AG09319 (cell line): ENCODE measurements at regions not wholly inside any gene's neighbourhood (a gene's known extent, or its start where the extent isn't known, plus 50 kb on each side); places are given as distances from the start of the nearest gene placed in this dataset.

Experiments
- DNase-seq: peaks from one replicate; pipeline ENCODE4 v3.0.0-alpha.2; 2010; ENCODE audit warnings: low read depth; ENCODE audit errors: extremely low read depth
- CTCF ChIP-seq: IDR thresholded peaks from 2 replicates; pipeline ENCODE4 v1.5.1; 2011; ENCODE audit warnings: low read depth, mild to moderate bottlenecking, inconsistent platforms, low read length, moderate library complexity

DNA sequence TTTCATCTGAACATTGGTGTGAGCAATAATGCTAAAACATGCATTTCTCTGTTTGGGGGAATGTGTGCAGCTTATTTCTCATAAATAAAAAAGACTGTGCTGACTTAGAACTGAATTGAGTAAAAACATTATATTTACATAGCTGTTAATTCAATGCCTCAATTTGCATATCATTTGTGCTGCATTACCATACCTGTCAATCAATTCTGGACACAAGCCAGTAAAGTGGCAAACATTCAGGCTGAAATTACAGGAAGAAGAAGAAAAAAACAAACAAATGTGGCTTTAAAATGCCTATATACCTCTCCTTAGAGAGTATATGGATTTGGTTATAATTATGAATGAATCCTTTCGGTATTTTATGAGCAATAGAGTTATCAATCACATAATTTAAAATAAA is 380.1 kb upstream of the GBE1 start:
- no peak for DNase-seq
- TF ChIP-seq CTCF, result no peak

DNA sequence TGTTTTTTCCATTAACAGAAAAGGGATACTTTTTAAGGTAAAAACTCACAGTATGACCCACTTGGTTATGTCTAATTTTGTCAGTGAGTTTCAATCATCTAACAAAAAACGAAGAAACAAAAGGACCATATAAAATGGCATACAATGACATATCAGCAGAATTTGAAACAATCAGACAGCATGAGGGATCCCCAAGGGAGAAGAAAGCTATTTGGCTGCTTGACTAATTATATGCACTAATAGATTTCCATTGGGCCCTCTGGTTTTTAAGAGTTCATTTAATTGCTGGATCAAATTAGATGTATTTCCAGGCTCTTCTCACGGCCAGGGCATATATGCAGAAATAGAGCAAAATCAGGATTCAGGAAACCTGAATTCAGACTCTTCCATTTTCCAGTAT is 376.4 kb upstream of the GBE1 start:
- DNase-seq, result no peak

GRCh38 chr3:82137050-82137449 is 375.6 kb upstream of the GBE1 start:
- TF ChIP-seq CTCF, result no peak
- no peak for DNase-seq

More for the DNA sequence above, 376.4 kb upstream of the GBE1 start:
- no peak for TF ChIP-seq CTCF

GRCh38 chr3:82133070-82133606 is 371.7 kb upstream of the GBE1 start:
- DNase-seq, result peak; percentile 25
- TF ChIP-seq CTCF, result peak; percentile 86

GRCh38 chr3:82132210-82133069 is 371.0 kb upstream of the GBE1 start:
- no peak for DNase-seq
- no peak for TF ChIP-seq CTCF

- TF ChIP-seq CTCF, result no peak
- DNase-seq, result no peak
Measured at GRCh38 chr3:82130046-82130445, 368.6 kb upstream of the GBE1 start.

DNA sequence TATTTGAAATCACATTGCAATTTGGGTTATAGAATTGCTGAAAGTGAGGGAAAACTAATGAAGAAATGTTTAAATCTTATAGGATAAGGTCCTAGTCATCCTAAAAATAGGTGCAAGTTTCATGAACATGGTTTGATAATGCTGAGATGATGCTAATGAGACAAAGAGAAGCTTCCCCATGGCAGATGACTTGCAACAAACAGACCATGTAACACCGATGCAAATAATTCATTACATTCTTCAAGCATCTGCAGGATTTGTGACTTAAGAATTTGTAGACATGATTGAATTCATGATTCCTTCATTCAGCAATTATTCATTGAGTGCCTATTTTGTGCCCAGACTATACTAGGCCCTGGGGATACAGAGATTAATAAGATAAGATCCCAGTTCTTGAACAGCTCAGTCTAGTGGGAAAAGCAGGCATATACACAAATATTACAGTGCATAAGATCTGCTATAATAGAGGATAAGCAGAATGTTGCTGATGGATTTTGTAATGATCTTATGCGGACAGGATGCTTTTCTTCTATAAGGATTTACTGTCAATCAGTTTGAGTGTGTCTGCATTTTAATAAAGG is 367.9 kb upstream of the GBE1 start:
- no peak for DNase-seq
- no peak for TF ChIP-seq CTCF
